ENCODE measurements at regions not wholly inside any gene's neighbourhood (a gene's known extent, or its start where the extent isn't known, plus 50 kb on each side); places are given as distances from the start of the nearest gene placed in this dataset.

GRCh38 chr6:48315051-48315719 lies 204.2 kb upstream of the PTCHD4 start:
- Histone ChIP-seq H3K79me2 (ENCODE audit: insufficient read depth, low read length) (no peaks in the 10 kb centered on the region), H3F3A (ENCODE audit: insufficient read depth) (no peaks in the 10 kb centered on the region), H3K27me3 (ENCODE audit: low read length) (no peaks in the 10 kb centered on the region), H3K4me2 (ENCODE audit: low read depth, low read length, poor library complexity, severe bottlenecking) (no peak overlapping the region), H3K9ac (ENCODE audit: low read length) (no peak overlapping the region), H3K9me3 (ENCODE audit: insufficient read depth, low read length) (no peaks in the 10 kb centered on the region), H2AFZ (ENCODE audit: low read depth, low read length, severe bottlenecking) (no peak overlapping the region), H4K20me1 (ENCODE audit: low read depth, low read length) (no peaks in the 10 kb centered on the region), H3K9me2 (replicated peaks; ENCODE audit: insufficient read depth, low read length) (no peaks in the 10 kb centered on the region), H3K36me3 (ENCODE audit: low read length) (no peaks in the 10 kb centered on the region), H3K27ac (ENCODE audit: low read depth, low read length) (no peak overlapping the region), H3K4me3 (ENCODE audit: insufficient read depth, low read length, poor library complexity, severe bottlenecking) (no peak overlapping the region)
- TF ChIP-seq, protein P1, sequence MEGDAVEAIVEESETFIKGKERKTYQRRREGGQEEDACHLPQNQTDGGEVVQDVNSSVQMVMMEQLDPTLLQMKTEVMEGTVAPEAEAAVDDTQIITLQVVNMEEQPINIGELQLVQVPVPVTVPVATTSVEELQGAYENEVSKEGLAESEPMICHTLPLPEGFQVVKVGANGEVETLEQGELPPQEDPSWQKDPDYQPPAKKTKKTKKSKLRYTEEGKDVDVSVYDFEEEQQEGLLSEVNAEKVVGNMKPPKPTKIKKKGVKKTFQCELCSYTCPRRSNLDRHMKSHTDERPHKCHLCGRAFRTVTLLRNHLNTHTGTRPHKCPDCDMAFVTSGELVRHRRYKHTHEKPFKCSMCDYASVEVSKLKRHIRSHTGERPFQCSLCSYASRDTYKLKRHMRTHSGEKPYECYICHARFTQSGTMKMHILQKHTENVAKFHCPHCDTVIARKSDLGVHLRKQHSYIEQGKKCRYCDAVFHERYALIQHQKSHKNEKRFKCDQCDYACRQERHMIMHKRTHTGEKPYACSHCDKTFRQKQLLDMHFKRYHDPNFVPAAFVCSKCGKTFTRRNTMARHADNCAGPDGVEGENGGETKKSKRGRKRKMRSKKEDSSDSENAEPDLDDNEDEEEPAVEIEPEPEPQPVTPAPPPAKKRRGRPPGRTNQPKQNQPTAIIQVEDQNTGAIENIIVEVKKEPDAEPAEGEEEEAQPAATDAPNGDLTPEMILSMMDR (IDR thresholded peaks at IDR 0.05; ENCODE audit: insufficient read depth, low read length, poor library complexity, severe bottlenecking): no peak
- TF ChIP-seq EZH2phosphoT487 (conservative IDR thresholded peaks at IDR 0.05; ENCODE audit: low read length): no peak

- H3K4me2 ChIP-seq (ENCODE audit: low read depth, low read length, poor library complexity, severe bottlenecking): no peak overlapping the region
Observed at GRCh38 chr6:48311301-48311700, 200.3 kb upstream of the PTCHD4 start.

DNA sequence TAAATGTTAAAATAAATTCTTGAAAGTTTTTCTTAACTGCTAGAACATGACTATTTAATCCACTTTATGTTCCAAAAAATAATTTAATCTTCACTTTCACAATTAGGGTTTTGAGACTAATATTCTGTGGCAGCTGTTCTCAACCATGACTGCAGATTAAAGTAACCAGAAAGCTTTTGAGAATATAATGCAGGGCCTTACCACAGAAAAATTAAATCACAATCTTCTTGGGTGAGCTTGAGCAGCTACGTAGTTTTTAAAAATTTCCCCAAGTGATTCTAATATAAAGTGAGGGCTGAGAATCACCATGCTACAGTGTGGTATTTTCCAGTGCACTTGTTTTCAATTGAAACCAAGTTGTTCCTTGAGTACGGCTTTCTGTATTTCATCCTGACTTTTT lies 196.6 kb upstream of the PTCHD4 start:
- Histone ChIP-seq H3K4me3 (ENCODE audit: insufficient read depth, low read length, poor library complexity, severe bottlenecking) (no peak overlapping the region), H3K27me3 (ENCODE audit: low read length) (no peaks in the 10 kb centered on the region), H3K27ac (ENCODE audit: low read depth, low read length) (no peak overlapping the region), H3F3A (ENCODE audit: insufficient read depth) (no peaks in the 10 kb centered on the region), H3K9me3 (ENCODE audit: insufficient read depth, low read length) (no peaks in the 10 kb centered on the region), H2AFZ (ENCODE audit: low read depth, low read length, severe bottlenecking) (no peak overlapping the region), H3K9ac (ENCODE audit: low read length) (no peak overlapping the region), H3K36me3 (ENCODE audit: low read length) (no peaks in the 10 kb centered on the region), H3K79me2 (ENCODE audit: insufficient read depth, low read length) (no peaks in the 10 kb centered on the region), H3K4me2 (ENCODE audit: low read depth, low read length, poor library complexity, severe bottlenecking) (no peak overlapping the region), H3K9me2 (replicated peaks; ENCODE audit: insufficient read depth, low read length) (no peaks in the 10 kb centered on the region), H4K20me1 (ENCODE audit: low read depth, low read length) (no peaks in the 10 kb centered on the region)
- TF ChIP-seq, protein P1 (IDR thresholded peaks at IDR 0.05; ENCODE audit: insufficient read depth, low read length, poor library complexity, severe bottlenecking): no peak
- no peak for TF ChIP-seq EZH2phosphoT487 (conservative IDR thresholded peaks at IDR 0.05; ENCODE audit: low read length)

More at GRCh38 chr6:48311301-48311700, 200.3 kb upstream of the PTCHD4 start:
- Histone ChIP-seq H3K9ac (ENCODE audit: low read length) (no peak overlapping the region), H3K36me3 (ENCODE audit: low read length) (no peaks in the 10 kb centered on the region), H2AFZ (ENCODE audit: low read depth, low read length, severe bottlenecking) (no peak overlapping the region), H3K9me3 (ENCODE audit: insufficient read depth, low read length) (no peaks in the 10 kb centered on the region), H3K9me2 (replicated peaks; ENCODE audit: insufficient read depth, low read length) (no peaks in the 10 kb centered on the region), H3K4me3 (ENCODE audit: insufficient read depth, low read length, poor library complexity, severe bottlenecking) (no peak overlapping the region), H3F3A (ENCODE audit: insufficient read depth) (no peaks in the 10 kb centered on the region), H3K27ac (ENCODE audit: low read depth, low read length) (no peak overlapping the region), H3K79me2 (ENCODE audit: insufficient read depth, low read length) (no peaks in the 10 kb centered on the region), H4K20me1 (ENCODE audit: low read depth, low read length) (no peaks in the 10 kb centered on the region), H3K27me3 (ENCODE audit: low read length) (no peaks in the 10 kb centered on the region)
- TF ChIP-seq EZH2phosphoT487 (conservative IDR thresholded peaks at IDR 0.05; ENCODE audit: low read length): no peak
- TF ChIP-seq, protein P1 (IDR thresholded peaks at IDR 0.05; ENCODE audit: insufficient read depth, low read length, poor library complexity, severe bottlenecking): no peak
